22Rv1 (cell line): ENCODE measurements at regions not wholly inside any gene's neighbourhood (a gene's known extent, or its start where the extent isn't known, plus 50 kb on each side); places are given as distances from the start of the nearest gene placed in this dataset.
"Not testable (repeated sequence)": the region's sequence is repeated elsewhere in the genome, so short reads cannot be mapped to it uniquely, and the experiment has no call there.

Experiments
- CTCF ChIP-seq: fragments of 450-650 bp; IDR thresholded peaks from 2 replicates; pipeline ENCODE4 v1.5.1; 2017; ENCODE audit warnings: mild to moderate bottlenecking
- ZFX ChIP-seq: fragments of 450-650 bp; IDR thresholded peaks from 2 replicates; pipeline ENCODE4 v1.6.1; 2017; ENCODE audit warnings: antibody characterized with exemption, borderline replicate concordance

- TF ChIP-seq CTCF, ZFX: not testable (repeated sequence)
These were observed 2092.4 kb upstream of the ACO1 start for GRCh38 chr9:30292026-30292425.
